Activated naive CD4-positive, alpha-beta T cell treated with anti-CD3 and anti-CD28 coated beads, Interleukin-2, amount 50 U/mL, for 16 hours (primary cell): ENCODE measurements at regions not wholly inside any gene's neighbourhood (a gene's known extent, or its start where the extent isn't known, plus 50 kb on each side); places are given as distances from the start of the nearest gene placed in this dataset.

Experiments
- DNase-seq: peaks from one replicate; pipeline ENCODE4 v3.0.0-alpha.2; 2020

- no peak for DNase-seq
Observed at GRCh38 chr20:54272901-54273488, 65.1 kb downstream of the PFDN4 start.

DNA sequence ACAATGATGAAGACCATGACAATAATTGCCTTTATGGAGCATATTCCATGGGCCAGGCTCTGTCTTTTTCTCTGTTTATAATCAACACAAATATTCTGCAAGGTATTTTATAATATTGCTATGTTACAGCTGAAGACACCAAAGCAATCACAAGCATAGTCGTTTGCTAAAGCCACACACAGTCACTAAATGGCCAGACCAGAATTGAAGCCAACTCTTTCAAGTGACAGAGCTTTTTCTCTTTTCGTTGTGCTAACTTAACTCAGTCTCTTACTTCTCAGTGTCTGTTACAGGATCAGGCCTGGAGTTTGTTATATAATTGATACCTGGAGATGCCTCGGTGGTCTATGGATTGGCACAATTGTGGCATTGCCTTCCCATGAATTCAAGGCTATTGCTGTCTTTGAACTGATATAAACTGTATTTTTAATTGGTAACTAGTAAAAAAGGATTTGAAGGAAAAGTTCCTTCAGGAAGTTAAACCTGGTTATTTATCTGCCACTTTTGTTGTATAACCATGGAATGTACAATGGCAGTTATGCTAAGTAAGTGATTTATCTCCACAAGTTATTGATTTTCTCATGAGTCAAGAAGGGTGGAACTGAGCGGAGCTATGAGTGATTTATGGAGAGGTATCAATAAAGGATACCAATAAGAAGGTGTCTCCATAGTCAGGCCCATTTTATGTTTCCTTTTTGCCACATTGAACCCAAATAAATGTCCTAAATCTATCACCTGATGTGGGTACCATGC, 67.6 kb downstream of the PFDN4 start:
- DNase-seq = no peak

DNA sequence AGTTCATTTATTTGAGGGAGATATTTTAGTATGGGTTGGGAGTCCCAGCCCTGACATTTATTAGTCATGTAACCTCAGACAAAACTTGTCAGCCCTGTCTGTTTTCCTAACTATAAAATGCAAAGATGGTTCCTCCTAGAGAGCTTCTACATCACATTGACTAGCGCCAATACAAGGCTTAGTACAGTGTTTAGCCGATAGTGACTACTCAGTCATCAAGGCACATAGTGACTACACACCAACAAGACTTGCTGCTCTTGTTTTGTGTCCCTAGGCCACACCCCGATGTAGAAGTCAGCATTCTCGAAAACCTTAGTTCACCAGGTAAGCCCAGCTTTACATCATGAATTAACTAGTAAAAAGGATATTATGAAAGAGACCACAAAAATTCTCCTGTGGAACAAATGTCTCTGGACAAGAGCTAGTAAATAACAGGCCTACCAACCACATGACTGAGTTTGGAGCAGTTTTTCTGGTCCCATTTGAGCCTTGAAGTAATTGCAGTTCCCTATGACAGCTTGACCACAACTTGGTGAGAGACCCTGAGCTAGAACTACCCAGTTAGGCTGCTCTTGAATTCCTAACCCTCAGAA, 68.8 kb downstream of the PFDN4 start:
- DNase-seq = no peak

GRCh38 chr20:54278262-54278661, 70.4 kb downstream of the PFDN4 start:
- DNase-seq = no peak

DNA sequence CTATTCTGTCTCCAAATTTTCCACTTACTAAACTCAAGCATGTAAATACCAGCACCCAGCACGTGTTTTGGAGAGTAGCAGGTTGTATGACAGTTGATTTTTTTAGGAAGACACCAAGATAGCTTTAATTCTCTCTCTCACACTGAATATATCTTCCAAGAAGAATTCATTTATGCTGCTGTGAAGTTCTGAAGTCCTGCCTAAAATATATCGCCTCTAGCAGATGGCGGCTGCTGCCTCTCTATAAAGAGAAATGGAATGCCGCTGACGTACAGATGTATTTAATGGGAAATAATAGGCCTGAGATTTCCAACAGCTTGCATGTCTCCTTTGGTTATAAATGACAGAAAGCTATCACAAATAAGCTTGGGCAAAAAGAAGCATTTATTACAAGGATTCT, 74.7 kb downstream of the PFDN4 start:
- no peak for DNase-seq

- no peak for DNase-seq
Observed at GRCh38 chr20:54283253-54283652, 75.4 kb downstream of the PFDN4 start.

DNA sequence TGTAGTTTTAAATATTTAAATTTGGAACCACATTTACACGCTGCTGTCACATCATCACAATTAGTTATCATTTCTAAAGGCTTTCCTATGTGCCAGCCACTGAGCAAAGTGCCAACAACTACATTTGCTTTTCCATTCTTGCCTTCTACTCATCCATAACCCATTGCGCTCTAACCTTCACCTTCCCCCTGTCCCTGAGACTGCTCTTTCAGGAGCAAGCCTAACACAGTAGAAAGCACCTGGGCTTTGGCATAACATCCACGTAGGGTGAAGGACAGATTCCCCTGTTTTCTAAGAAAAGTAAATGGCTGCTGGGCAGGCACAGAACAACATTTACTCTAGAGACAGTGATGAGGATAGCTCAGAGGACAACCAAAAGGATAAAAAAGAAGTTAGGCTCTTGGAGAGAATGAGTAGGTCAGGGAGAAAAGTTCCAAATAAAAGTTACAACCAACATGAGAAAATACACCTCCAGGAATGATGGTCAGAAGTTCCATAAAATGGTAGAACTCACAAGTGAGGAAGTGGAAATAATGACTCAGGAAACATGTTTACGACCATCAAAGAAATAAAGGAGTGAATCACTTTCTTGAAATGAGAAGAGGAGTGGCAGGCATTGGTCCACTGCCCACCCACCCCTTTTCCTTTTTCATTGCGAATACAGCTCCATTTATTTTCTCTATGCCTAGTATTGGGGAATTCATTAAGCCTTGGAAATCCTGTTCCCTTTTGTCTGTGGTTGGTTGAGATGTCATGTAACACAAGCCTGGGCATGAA, 77.2 kb downstream of the PFDN4 start:
- DNase-seq = peak; percentile 40

GRCh38 chr20:54290636-54291035, 82.7 kb downstream of the PFDN4 start:
- DNase-seq = no peak

DNA sequence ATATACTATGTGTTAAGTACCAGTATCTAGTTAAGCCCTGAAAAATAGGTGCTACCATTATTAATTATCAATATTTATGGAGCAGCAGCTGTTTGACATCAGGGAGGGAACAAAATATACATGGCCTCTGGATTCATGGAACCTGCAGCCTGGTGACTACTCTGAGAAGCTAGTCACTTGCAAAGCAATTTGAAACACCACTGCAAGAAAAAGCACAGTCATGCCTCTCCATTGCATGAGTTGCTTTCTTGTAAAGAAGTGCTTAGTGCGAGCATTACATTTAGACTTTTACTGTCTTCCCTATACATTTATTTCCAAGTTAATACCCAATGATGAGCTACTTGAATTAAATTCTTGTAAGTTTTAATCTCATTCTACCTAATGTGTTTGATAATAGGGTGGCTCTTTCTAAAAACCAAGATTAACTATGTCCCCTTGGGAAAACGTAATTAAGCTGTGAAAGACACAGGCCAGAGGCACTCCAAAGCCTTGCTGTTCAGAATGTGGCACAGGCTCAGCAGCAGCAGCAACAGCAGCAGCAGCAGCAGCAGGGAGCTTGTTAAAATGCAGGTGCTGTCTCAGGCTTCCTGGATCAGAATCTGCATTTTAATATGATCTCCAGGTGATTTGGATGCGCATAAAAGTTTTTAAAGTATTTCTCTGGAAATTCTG, 83.6 kb downstream of the PFDN4 start:
- no peak for DNase-seq

DNA sequence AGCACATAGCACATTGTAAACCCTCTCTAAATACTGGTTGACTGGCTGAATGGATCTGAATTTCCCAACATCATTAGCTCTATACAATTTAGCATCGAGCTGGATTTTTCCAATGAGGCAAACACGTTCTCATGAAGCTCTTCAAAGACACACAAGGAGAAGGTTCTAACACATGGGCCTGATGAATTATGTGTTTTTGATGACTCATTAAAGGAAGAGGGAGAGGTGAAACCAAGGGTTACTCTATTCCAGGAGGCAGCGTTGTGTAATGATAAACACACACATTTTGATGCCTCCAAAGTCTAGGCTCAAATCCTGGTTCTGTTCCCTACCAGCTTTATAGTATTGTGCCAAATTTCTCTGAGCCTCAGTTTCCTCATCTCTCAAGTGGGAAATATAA, 84.3 kb downstream of the PFDN4 start:
- no peak for DNase-seq

DNA sequence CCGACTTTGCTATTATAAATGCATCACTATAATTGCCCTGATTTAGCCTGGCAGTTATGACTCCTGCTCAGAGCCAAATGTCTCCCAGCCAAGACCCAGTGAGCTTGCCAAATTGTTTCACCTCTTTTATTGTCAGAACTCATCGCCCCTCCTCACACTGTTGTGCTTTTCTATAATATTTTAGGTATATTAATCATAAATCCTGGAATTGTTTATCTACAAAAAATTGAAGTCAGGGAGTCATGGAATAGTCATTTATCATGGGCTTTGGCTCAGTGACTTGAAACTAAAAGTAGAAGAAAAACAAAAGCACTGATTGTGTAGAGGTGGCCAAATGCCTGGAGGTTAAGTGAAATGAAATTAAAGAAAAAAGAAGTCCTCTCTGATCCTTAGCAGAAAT, 85.6 kb downstream of the PFDN4 start:
- no peak for DNase-seq

DNA sequence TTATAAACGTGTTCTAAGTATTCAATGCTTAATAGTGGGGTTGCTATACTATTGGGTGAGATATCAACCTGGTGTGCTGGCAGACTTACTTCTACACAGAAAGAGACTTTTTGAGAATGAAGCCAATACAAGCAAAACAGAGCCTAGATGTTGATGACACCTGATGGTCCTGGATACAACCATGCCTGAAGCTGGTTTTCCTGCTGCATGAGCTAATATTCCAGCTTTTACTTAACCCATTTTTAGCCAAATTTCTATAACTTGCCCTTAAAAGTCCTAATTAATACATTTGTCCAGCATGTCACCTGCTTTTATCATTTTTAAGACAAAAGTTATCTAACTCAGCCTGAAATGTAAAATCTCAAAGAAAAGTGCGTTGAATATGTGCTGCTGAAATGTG, 86.2 kb downstream of the PFDN4 start:
- DNase-seq = no peak

DNA sequence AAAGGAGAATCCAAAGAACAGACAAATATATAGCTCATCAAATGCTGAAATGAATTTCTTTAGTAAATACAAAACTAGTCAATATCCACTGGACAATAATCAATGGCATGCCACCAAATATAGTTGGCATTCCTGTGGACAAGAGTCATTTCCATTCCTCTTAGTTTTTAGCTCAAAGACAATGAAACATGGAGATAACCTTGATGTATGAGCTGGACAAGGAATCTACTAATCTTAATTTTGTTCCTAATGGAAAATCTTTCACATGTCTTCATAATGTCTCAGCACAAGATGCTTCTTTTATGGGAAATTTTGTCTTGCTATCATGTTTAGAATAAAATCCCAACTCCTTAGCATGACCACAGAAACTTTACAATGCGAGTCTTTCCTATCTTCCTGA, 87.8 kb downstream of the PFDN4 start:
- no peak for DNase-seq

DNA sequence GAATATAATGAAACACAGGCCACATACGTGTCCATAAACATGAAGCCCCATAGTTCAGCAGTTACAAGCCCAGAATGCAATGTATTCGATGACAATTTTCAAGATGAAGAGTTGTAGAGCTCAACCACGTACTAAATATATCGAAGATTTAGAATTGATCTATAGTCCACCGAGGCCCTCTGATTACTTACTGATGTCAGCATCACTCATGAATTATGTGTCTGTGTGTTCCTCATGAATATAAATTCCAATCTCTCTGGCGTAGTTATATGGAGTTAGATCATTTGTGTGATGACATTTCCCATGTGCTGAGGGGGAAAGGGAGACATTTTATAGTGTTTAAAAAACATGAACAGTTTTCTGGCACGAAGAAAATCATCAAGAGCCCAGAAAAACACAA, 97.5 kb downstream of the PFDN4 start:
- DNase-seq = no peak

DNA sequence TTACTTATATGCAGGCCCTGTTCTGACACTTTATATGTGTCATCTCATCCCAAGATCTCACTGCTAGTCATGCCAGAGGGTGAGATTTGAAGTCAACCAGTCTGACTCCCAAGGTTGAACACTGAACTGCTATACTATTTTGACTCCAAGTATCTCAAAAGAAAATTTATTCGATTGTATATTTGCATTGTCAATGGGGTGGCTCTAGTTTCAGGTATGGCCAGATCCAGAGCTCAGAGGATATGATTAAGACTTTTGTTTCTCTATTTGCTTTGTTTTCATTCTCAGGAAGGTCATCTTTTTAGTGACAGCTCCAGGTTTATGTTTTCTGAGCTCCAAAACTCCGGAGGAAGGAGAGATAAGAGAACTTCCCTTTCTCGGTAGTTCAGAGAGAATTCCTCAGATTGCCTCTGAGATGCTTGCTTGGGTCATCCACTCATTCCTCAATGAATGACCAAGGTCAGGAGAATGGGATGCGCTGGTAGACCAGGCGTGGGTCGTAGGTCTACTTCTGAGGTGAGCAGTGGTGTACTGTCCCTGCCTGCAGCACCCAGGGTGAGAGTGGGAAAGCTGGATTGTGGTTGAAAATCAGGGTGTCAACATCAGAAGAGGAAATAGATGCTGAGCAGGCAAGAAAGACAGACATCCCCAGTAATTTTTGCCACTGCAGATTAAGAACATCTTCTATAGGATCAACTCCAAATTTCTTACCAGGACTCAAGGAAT, 99.3 kb downstream of the PFDN4 start:
- DNase-seq = no peak

DNA sequence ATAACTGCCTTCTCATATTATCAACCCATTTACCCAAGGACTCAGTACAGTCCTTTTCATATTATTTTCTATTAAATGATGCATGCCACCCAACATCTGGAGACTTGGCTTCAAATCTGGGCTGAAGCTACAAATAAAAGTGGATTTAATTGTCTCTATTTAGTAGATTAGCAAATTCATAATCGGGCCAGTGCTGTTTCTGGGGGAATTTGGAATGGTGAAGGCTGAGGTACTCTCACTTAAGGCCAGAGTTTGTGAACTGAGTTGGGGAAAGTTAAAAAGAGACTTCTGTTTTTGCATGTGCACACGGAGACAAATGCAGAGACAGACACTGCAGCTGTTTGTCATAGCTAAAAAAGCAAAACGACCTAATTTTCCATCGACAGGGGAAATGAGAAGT, 100.9 kb downstream of the PFDN4 start:
- DNase-seq = no peak

GRCh38 chr20:54318892-54319291, 111.0 kb downstream of the PFDN4 start:
- DNase-seq = no peak

DNA sequence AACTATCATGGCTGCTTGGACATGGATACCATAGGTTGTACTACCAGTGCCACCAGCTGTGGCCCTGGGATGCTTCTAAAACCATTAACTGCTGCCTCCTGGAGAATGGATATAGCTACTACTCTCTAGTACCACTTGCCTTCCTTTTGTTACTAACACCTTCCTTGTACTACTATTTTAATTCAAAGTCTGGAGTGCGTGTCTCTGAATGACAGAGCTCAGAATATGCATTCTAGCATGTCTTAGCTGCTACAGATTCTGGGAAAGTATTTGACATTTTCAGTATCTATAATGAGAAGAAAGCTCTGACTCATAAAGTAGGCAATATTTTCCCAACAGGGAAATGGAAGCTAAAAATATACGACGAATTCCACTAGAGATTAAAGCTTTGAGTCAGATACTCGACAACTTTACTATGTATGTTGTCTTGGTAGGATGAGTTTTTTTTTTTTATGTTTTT, 112.3 kb downstream of the PFDN4 start:
- DNase-seq = no peak

DNA sequence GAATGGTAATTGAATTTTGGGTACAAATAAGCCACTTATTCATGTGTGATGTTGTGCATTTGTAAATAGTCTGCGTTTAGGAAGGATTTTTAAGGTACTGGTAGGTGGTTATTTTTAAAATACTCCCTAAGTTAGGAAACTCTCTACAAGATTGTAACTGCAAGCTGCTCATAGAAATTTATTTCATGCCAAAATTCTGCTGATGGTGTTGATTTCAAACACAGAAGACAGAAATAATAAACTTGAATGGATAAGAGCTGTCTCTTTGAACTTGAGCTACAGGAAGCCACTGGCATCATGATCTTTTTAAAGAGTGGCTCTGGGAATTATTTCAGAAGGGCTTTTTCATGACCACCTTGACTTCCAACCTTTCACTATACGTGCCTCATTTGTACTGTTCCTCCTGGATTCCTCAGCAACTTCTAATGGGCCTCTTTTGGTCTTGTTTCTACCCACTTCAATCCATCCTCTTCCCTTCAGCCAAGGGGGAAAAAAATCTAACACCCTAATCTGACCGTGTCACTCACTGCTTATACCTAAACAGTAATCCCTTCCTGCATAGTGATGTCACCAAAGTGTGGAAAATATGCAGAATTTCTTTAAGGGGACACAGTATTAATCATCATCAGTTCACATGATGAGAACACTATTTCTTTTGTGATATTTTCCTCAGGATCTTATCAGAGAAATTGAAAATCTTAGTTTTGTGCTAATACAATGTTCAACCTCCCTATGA, 113.6 kb downstream of the PFDN4 start:
- no peak for DNase-seq

DNA sequence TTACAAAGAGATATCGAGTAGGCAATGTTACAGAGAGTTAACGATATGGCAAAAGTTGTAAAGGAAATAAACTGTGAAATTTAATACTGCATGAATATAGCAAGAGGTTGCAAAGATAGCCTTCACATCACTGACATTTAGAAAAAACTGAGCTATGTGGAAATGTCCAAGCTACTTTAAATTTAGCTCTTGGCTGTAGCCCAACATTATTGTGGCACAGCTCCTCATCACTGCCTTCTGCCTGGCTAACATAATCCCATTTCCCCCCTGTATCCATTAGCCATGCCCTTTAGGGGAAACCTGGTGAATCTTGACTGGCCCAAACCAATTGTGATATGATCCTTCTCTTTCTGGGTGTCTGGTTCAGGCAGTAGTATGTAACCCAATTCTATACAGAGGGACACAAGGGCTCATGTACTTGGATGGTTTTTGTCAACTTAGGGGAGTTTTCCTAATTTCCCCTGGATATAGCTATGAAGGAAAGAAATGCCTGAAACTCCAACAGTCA, 115.4 kb downstream of the PFDN4 start:
- DNase-seq = no peak

- DNase-seq = no peak
Observed at GRCh38 chr20:54324041-54324440, 116.2 kb downstream of the PFDN4 start.
